ENCODE measurements at regions not wholly inside any gene's neighbourhood (a gene's known extent, or its start where the extent isn't known, plus 50 kb on each side); places are given as distances from the start of the nearest gene placed in this dataset.

GRCh38 chr21:18460979-18461378 lies 57.4 kb upstream of the TMPRSS15 start:
- Histone ChIP-seq H3K36me3 (no peaks in the 10 kb centered on the region), H3K4me1 (no peaks in the 10 kb centered on the region), H3K27ac (no peak overlapping the region), H3K9me3 (no peaks in the 10 kb centered on the region), H3K4me3 (no peak overlapping the region), H3K27me3 (no peaks in the 10 kb centered on the region)
- ATAC-seq, result no peak
- TF ChIP-seq POLR2A (IDR thresholded peaks at IDR 0.05) (no peak), CTCF (IDR thresholded peaks at IDR 0.05 in 4 of 5, conservative IDR thresholded peaks at IDR 0.05 in 1 of 5) (no peak)
- intact Hi-C loops (cut with DNase I; ENCODE audit: low total_unique reads), result no loop called here
- no peak for DNase-seq
- in situ Hi-C loops (cut with MboI; ENCODE audit: low sequenced_read_pairs in 4 of 4), result no loop called here

DNA sequence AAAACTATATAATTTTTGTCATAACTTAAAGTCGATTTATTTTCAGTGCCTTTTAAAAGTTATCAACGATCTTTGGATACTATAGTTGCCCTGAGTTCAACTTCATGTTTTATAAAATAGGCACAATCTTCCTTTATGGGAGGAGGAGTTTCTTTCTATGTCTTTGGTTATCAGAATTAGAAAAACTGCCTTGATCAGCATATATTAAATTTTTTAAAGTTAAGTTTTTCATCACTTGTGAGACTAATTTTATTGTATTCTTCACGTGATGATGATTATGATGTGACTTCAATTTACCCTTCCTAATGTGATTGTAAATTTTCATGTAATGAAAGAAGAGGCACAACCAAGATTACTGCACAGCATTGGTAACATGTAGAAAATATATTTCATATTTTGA lies 58.2 kb upstream of the TMPRSS15 start:
- in situ Hi-C loops (cut with MboI; ENCODE audit: low sequenced_read_pairs in 4 of 4), result no loop called here
- ATAC-seq, result no peak

DNA sequence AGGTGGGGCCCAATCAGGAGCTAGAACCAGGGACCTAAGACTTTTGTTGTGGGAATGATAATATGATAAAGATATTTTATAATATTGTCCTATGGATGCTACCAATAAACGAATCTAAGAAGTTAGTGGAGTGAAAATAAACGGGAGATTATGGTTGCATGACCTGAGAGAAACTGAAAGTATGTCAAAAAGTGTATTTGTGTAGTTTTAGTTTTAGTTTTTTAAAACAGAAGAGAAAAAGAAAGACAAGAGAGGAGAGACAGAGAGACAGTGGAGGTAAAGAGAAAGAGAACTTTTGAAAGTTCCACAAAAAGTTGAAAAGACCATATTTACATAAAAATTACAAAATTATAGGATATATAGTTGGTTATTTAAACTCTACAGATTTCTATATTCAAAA lies 64.1 kb upstream of the TMPRSS15 start:
- TF ChIP-seq POLR2A (IDR thresholded peaks at IDR 0.05), result no peak
- no peak for TF ChIP-seq CTCF (IDR thresholded peaks at IDR 0.05 in 4 of 5, conservative IDR thresholded peaks at IDR 0.05 in 1 of 5)
- Histone ChIP-seq H3K4me1 (no peaks in the 10 kb centered on the region), H3K36me3 (no peaks in the 10 kb centered on the region), H3K27me3 (no peaks in the 10 kb centered on the region), H3K27ac (no peak overlapping the region), H3K9me3 (no peaks in the 10 kb centered on the region), H3K4me3 (no peak overlapping the region)
- ATAC-seq, result no peak
- in situ Hi-C loops (cut with MboI; ENCODE audit: low sequenced_read_pairs in 4 of 4) (no loop called here), intact Hi-C loops (cut with DNase I; ENCODE audit: low total_unique reads) (no loop called here)
- DNase-seq, result no peak

More for the DNA sequence above, 58.2 kb upstream of the TMPRSS15 start:
- Histone ChIP-seq H3K27ac (no peak overlapping the region), H3K9me3 (no peaks in the 10 kb centered on the region), H3K4me1 (no peaks in the 10 kb centered on the region), H3K36me3 (no peaks in the 10 kb centered on the region), H3K4me3 (no peak overlapping the region), H3K27me3 (no peaks in the 10 kb centered on the region)
- no peak for DNase-seq
- no peak for TF ChIP-seq CTCF (IDR thresholded peaks at IDR 0.05 in 4 of 5, conservative IDR thresholded peaks at IDR 0.05 in 1 of 5)
- no peak for TF ChIP-seq POLR2A (IDR thresholded peaks at IDR 0.05)
- intact Hi-C loops (cut with DNase I; ENCODE audit: low total_unique reads), result no loop called here

DNA sequence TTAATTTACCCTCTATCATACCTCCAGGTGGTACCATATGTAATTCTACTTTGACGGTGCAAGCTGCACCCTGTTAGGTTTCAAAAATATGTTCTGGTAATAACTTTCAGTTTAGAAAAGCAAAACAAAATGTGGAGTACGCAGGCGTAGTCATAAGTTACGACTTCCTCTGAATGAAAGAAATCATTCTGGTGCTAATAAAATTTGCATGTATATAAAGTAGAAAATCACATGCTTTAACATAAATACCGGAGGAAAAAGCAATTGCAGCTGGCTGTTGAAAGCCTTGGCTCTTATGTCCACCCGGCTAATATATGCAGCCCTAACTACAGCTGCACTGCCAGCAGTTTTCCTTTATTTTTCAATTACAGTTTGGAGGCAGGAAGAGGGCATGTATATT lies 65.2 kb upstream of the TMPRSS15 start:
- TF ChIP-seq CTCF (IDR thresholded peaks at IDR 0.05 in 4 of 5, conservative IDR thresholded peaks at IDR 0.05 in 1 of 5) (no peak), POLR2A (IDR thresholded peaks at IDR 0.05) (no peak)
- H3K9me3 ChIP-seq, result no peaks in the 10 kb centered on the region
- H3K4me1 ChIP-seq, result no peaks in the 10 kb centered on the region
- intact Hi-C loops (cut with DNase I; ENCODE audit: low total_unique reads) (no loop called here), in situ Hi-C loops (cut with MboI; ENCODE audit: low sequenced_read_pairs in 4 of 4) (no loop called here)
- H3K27me3 ChIP-seq, result no peaks in the 10 kb centered on the region
- H3K27ac ChIP-seq, result no peak overlapping the region
- DNase-seq, result no peak
- ATAC-seq, result no peak
- no peak overlapping the region for H3K4me3 ChIP-seq
- no peaks in the 10 kb centered on the region for H3K36me3 ChIP-seq

DNA sequence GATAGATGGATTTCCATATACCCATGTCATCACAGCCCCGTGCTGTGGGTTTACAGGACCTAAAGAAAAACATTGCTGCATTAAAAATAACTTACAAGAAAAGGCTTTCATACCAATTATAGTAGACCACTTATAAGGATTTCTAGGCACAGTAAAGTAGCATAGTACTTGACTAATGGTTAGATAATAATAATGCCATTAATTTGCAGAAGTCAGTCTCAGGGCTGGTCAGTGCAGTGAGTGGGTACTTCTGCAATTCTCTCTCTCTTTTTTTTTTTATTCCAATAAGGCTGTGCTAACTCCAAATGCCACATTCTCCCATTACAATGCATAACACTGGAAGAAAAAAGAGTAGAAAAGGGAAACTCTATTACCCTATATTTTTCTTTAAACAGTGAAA lies 73.1 kb upstream of the TMPRSS15 start:
- in situ Hi-C loops (cut with MboI; ENCODE audit: low sequenced_read_pairs in 4 of 4), result no loop called here
- ATAC-seq (no peak), DNase-seq (no peak)
- H3K27me3 ChIP-seq, result no peaks in the 10 kb centered on the region
- no peak overlapping the region for H3K27ac ChIP-seq
- no peaks in the 10 kb centered on the region for H3K36me3 ChIP-seq
- intact Hi-C loops (cut with DNase I; ENCODE audit: low total_unique reads), result no loop called here
- no peak overlapping the region for H3K4me3 ChIP-seq
- no peaks in the 10 kb centered on the region for H3K9me3 ChIP-seq
- no peak for TF ChIP-seq POLR2A (IDR thresholded peaks at IDR 0.05)
- TF ChIP-seq CTCF (IDR thresholded peaks at IDR 0.05 in 4 of 5, conservative IDR thresholded peaks at IDR 0.05 in 1 of 5), result no peak
- no peaks in the 10 kb centered on the region for H3K4me1 ChIP-seq

Measured in gastrocnemius medialis (tissue), 4 donors.